Epithelial cell of proximal tubule (primary cell): ENCODE measurements at regions not wholly inside any gene's neighbourhood (a gene's known extent, or its start where the extent isn't known, plus 50 kb on each side); places are given as distances from the start of the nearest gene placed in this dataset.

Experiments
- DNase-seq: peaks from one replicate; pipeline ENCODE4 v3.0.0-alpha.2; 2011; ENCODE audit warnings: low read depth
- H3K4me3 ChIP-seq: 2 replicates; pipeline ENCODE4 v1.5.1; 2011; ENCODE audit warnings: low read depth, mild to moderate bottlenecking, low read length
- TF ChIP-seq, protein P1 (sequence below): conservative IDR thresholded peaks from 2 replicates; pipeline ENCODE4 v1.5.1; 2012; ENCODE audit warnings: low read depth, mild to moderate bottlenecking, low read length

GRCh38 chr9:86549401-86549811 lies 195.2 kb upstream of the TUT7 start:
- TF ChIP-seq, protein P1, sequence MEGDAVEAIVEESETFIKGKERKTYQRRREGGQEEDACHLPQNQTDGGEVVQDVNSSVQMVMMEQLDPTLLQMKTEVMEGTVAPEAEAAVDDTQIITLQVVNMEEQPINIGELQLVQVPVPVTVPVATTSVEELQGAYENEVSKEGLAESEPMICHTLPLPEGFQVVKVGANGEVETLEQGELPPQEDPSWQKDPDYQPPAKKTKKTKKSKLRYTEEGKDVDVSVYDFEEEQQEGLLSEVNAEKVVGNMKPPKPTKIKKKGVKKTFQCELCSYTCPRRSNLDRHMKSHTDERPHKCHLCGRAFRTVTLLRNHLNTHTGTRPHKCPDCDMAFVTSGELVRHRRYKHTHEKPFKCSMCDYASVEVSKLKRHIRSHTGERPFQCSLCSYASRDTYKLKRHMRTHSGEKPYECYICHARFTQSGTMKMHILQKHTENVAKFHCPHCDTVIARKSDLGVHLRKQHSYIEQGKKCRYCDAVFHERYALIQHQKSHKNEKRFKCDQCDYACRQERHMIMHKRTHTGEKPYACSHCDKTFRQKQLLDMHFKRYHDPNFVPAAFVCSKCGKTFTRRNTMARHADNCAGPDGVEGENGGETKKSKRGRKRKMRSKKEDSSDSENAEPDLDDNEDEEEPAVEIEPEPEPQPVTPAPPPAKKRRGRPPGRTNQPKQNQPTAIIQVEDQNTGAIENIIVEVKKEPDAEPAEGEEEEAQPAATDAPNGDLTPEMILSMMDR, result no peak
- H3K4me3 ChIP-seq, result no peak overlapping the region
- DNase-seq, result no peak

GRCh38 chr9:86548220-86548619 lies 194.0 kb upstream of the TUT7 start:
- no peak for DNase-seq
- TF ChIP-seq, protein P1, result no peak
- no peak overlapping the region for H3K4me3 ChIP-seq

- H3K4me3 ChIP-seq, result no peak overlapping the region
- TF ChIP-seq, protein P1, result no peak
- no peak for DNase-seq
Measured at GRCh38 chr9:86547571-86547970, 193.4 kb upstream of the TUT7 start.

DNA sequence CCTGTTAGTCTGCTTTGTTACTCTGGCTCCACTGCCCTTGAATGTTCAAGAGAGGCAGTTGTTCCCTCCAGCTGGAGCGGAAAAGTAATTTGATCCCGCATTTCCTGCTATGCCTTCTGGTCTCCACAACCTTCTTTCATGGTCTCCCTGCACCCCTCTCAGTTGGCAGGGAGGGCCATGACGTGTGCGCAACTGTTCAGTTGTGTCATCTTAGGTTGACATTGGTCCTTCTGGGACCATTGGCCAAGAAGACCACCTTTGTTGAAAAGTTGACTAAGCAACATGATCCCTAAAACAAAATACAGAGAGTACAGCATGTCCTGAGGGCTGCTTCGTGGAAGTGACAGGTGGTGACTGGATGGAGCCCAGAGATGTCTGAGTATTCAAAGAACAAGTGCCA lies 192.5 kb upstream of the TUT7 start:
- TF ChIP-seq, protein P1, result no peak
- no peak for DNase-seq
- no peak overlapping the region for H3K4me3 ChIP-seq

- TF ChIP-seq, protein P1, result no peak
- no peak overlapping the region for H3K4me3 ChIP-seq
- DNase-seq, result no peak
Measured at GRCh38 chr9:86545090-86545489, 190.9 kb upstream of the TUT7 start.

DNA sequence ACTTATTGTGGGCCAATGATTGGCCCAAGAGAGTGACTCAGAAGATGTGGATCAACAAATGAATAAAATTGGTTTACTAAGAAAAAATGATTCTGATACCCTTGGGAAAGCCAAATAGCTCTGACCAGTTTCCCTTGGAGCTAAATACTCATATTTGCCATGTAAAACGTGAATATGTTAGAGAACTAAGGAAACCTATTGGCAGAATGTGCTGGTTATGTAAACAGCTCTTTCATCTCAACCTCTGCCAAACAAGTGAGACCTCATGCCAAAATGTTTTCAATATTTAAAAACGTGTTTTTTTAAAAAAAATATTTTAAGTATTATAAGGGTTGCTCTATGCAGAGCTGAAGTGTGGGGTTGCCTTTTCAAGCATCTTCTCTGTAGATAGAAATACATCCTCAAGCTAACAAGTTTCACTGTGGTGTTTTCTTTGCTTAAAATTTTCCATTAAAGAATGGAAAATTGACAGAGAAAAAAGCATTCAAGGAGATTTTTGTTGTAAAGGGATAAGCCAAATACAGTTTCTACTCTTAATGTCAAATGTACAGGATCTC lies 186.9 kb upstream of the TUT7 start:
- DNase-seq, result no peak
- no peak overlapping the region for H3K4me3 ChIP-seq
- TF ChIP-seq, protein P1, result no peak

DNA sequence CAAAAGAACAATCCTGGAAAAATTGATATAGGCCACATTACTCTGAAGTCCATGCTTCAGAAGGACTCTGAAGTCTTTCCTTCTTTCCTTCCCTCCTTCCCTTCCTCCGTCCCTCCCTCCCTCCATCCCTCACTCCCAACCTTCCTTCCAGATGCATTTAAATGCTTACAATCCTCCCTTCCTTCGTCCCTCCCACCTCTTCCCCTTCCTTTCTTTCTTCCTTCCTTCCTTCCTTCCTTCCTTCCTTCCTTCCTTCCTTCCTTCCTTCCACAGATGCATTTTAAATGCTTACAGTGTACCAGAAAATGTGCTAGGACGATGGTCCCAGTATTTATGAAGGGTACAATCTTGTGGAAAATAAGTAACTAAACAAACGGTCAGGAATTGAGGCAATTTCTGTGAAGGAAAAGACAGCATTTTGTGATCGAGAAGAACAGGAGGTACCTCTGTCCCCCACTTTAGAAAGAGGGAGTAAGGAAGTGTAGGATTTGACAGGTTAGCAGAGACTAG lies 181.3 kb upstream of the TUT7 start:
- no peak for DNase-seq
- H3K4me3 ChIP-seq, result no peak overlapping the region
- TF ChIP-seq, protein P1, result no peak
